ENCODE measurements at regions not wholly inside any gene's neighbourhood (a gene's known extent, or its start where the extent isn't known, plus 50 kb on each side); places are given as distances from the start of the nearest gene placed in this dataset.

DNA sequence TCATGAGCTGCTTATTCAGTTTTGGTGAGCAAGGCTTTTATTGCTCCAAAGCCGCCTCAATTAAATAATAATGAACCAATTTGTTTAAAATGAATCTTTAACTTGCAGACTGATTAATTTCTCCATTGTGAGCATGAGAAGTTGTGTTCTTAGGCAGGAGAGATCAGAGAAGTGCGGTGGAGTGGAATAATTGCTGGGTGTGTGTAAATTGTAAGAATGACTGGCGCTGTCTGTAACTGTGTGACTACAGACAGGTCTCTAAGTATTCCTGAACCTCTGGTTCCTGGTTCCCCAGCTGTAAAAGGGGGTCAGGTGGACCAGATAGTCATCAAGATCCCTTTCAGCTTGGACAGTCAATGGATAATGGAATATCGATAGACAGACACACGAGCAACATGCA, 98.0 kb upstream of the EFEMP1 start:
- TF ChIP-seq, protein P1, sequence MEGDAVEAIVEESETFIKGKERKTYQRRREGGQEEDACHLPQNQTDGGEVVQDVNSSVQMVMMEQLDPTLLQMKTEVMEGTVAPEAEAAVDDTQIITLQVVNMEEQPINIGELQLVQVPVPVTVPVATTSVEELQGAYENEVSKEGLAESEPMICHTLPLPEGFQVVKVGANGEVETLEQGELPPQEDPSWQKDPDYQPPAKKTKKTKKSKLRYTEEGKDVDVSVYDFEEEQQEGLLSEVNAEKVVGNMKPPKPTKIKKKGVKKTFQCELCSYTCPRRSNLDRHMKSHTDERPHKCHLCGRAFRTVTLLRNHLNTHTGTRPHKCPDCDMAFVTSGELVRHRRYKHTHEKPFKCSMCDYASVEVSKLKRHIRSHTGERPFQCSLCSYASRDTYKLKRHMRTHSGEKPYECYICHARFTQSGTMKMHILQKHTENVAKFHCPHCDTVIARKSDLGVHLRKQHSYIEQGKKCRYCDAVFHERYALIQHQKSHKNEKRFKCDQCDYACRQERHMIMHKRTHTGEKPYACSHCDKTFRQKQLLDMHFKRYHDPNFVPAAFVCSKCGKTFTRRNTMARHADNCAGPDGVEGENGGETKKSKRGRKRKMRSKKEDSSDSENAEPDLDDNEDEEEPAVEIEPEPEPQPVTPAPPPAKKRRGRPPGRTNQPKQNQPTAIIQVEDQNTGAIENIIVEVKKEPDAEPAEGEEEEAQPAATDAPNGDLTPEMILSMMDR (optimal IDR thresholded peaks at IDR 0.05 in 1 of 3, IDR thresholded peaks at IDR 0.05 in 1 of 3, conservative IDR thresholded peaks at IDR 0.05 in 1 of 3; ENCODE audit: extremely low read depth in 1 of 3, insufficient read depth in 2 of 3, low read length in 3 of 3) = no peak
- no peak for TF ChIP-seq EZH2 (IDR thresholded peaks at IDR 0.05; ENCODE audit: low read length)
